G401 (cell line): ENCODE measurements at regions not wholly inside any gene's neighbourhood (a gene's known extent, or its start where the extent isn't known, plus 50 kb on each side); places are given as distances from the start of the nearest gene placed in this dataset.

Experiments
- DNase-seq: peaks from one replicate; pipeline ENCODE4 v3.0.0-alpha.2; 2015; ENCODE audit warnings: low spot score
- in situ Hi-C: cut with HindIII; loops from 2 replicates; pipeline ENCODE4 v1.10.0; 2016; ENCODE audit warnings: low sequenced_read_pairs, mixed read lengths

- no peak for DNase-seq
- in situ Hi-C loops, result no loop called here
These were observed 799.6 kb downstream of the GALR1 start for GRCh38 chr18:78049281-78049680.

- in situ Hi-C loops, result no loop called here
These were observed 805.2 kb downstream of the GALR1 start for GRCh38 chr18:78054801-78055200.

GRCh38 chr18:78056011-78056410, 806.4 kb downstream of the GALR1 start:
- in situ Hi-C loops, result no loop called here

More at GRCh38 chr18:78054801-78055200, 805.2 kb downstream of the GALR1 start:
- DNase-seq, result no peak

GRCh38 chr18:78069784-78070664, 820.4 kb downstream of the GALR1 start:
- peak; percentile 4 for DNase-seq
- in situ Hi-C loops, result no loop called here

More at GRCh38 chr18:78056011-78056410, 806.4 kb downstream of the GALR1 start:
- no peak for DNase-seq

GRCh38 chr18:78071166-78071710, 821.6 kb downstream of the GALR1 start:
- DNase-seq, result no peak
- in situ Hi-C loops, result no loop called here

GRCh38 chr18:78071776-78072175, 822.1 kb downstream of the GALR1 start:
- in situ Hi-C loops, result no loop called here
- no peak for DNase-seq

- DNase-seq, result no peak
- in situ Hi-C loops, result no loop called here
These were observed 822.7 kb downstream of the GALR1 start for GRCh38 chr18:78072375-78072774.

- peak; percentile 1 for DNase-seq
- in situ Hi-C loops, result no loop called here
These were observed 823.6 kb downstream of the GALR1 start for GRCh38 chr18:78073275-78073674.

- DNase-seq, result no peak
- in situ Hi-C loops, result no loop called here
These were observed 824.9 kb downstream of the GALR1 start for GRCh38 chr18:78074400-78075020.

GRCh38 chr18:78080081-78080480, 830.4 kb downstream of the GALR1 start:
- in situ Hi-C loops, result no loop called here
- DNase-seq, result no peak

- in situ Hi-C loops, result no loop called here
- no peak for DNase-seq
These were observed 831.1 kb downstream of the GALR1 start for GRCh38 chr18:78080761-78081160.

GRCh38 chr18:78082816-78083215, 833.2 kb downstream of the GALR1 start:
- DNase-seq, result no peak
- in situ Hi-C loops, result no loop called here

- no peak for DNase-seq
- in situ Hi-C loops, result no loop called here
These were observed 835.9 kb downstream of the GALR1 start for GRCh38 chr18:78085241-78086185.

GRCh38 chr18:78086931-78087330, 837.3 kb downstream of the GALR1 start:
- DNase-seq, result no peak
- in situ Hi-C loops, result no loop called here

GRCh38 chr18:78087338-78087737, 837.7 kb downstream of the GALR1 start:
- in situ Hi-C loops, result no loop called here

GRCh38 chr18:78090584-78090983, 840.9 kb downstream of the GALR1 start:
- in situ Hi-C loops, result no loop called here
- DNase-seq, result no peak

More at GRCh38 chr18:78087338-78087737, 837.7 kb downstream of the GALR1 start:
- DNase-seq, result no peak

GRCh38 chr18:78092901-78093300, 843.3 kb downstream of the GALR1 start:
- DNase-seq, result no peak
- in situ Hi-C loops, result no loop called here

GRCh38 chr18:78099979-78100588, 850.4 kb downstream of the GALR1 start:
- no peak for DNase-seq
- in situ Hi-C loops, result no loop called here

- no peak for DNase-seq
- in situ Hi-C loops, result no loop called here
These were observed 851.4 kb downstream of the GALR1 start for GRCh38 chr18:78101091-78101490.
